Activated T-cell treated with anti-CD3 and anti-CD28 coated beads for 4 hours (primary cell): ENCODE measurements at regions not wholly inside any gene's neighbourhood (a gene's known extent, or its start where the extent isn't known, plus 50 kb on each side); places are given as distances from the start of the nearest gene placed in this dataset.
"Not testable (repeated sequence)": the region's sequence is repeated elsewhere in the genome, so short reads cannot be mapped to it uniquely, and the experiment has no call there.

Experiments used
- DNase-seq: peaks from one replicate; pipeline ENCODE4 v3.0.0-alpha.2; 2020

- DNase-seq, result no peak
Measured at GRCh38 chr6:158920311-158920905, 79.6 kb downstream of the RSPH3 start.

DNA sequence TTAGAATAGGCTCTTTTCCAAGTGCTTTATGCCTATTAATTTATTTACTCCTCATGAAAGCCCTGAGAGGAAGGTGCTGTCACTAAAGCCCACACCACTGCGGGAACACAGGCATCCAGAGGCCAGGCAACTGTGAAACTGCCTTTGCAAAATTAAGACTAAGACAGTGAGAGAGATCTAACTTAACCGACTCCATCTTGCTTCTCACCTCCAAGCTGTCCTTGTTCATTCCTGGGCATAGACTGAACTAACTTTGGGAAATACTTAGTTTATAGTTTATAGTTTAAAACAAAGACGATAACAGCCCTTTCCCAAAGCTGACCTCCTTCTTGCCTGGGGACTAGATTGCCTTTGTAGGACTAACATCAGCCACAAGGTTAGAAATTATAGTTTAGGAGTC lies 80.1 kb downstream of the RSPH3 start:
- no peak for DNase-seq

DNA sequence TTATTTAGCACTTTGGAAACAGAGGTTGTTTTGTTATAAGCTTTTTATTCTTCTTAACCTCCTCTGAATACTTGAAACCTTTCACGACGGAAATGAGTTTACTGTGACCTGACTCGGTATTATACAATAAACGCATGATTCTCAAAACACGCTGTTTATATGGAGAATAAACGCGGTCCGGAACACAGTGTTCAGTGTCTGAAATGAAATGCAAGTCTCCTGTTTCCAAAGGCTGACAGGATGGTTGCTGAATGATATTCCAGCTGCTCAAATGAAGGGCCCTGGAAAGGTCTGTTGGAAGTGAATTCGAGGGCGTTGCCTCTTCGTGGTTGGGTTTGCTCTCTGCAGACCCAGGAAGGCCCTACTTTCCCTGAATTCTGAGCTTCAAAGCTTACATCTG lies 83.4 kb downstream of the RSPH3 start:
- DNase-seq, result no peak

DNA sequence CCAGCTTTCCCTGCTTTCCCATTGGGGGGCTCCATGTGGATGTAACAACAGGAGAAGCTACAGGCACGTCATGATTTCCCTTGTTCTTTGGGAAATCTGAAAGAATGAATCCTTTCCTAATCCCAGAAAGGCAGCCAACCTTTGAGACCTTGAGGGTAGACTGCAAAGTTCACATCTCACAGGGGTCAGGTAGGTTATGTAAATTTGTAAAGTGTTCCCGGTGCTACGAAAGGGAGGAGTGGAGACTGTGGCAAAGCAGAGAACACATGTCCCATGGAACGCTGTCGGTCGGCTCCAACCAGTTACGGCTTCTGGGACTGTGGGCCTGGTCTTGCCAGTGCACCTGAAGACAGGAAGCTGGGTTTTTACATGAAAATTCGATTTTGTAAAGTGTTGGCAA lies 85.1 kb downstream of the RSPH3 start:
- no peak for DNase-seq

GRCh38 chr6:158913580-158913979 lies 86.4 kb downstream of the RSPH3 start:
- no peak for DNase-seq

GRCh38 chr6:158912655-158913054 lies 87.3 kb downstream of the RSPH3 start:
- DNase-seq, result no peak

GRCh38 chr6:158911746-158912480 lies 88.1 kb downstream of the RSPH3 start:
- DNase-seq, result no peak

- no peak for DNase-seq
Measured at GRCh38 chr6:158910484-158911440, 89.2 kb downstream of the RSPH3 start.

DNA sequence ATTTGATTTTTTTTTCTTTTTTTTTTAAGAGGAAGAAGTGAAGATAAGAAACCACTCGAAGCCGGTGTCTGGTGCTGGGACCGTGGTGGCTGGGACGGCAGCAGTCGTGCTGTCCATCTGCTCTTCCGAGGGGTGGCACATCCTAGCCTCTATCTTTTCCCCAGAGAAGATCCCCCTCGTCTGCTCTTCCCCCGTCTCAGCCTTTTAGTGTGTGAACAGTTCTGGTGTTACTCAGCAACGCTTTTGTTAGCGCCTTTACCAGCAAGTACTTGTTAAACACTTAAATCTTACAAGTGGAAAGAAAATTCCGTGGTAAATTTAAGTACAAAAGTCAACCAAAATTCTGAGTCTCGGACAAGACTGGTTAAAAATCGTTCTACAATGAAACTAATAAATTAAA lies 90.1 kb downstream of the RSPH3 start:
- no peak for DNase-seq

DNA sequence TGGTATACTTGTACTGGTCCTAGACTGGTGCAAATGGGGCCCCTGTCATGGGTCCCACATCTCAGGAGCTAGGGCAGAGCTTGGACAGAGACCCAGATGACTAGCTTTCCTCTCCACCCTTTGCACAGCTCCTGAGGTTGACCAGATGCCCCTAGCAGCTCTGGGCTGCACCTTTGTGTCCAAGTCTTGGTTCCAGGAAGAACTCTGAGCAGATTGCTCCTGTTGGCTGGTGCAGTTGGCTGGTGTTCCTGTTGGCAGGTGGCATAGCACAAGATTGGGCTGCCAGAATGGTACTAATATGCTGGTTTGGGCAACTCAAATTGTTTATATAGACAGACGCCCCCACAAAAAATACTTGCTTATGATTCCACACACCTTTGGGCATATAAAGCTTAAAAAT lies 89.4 kb upstream of the EZR start:
- no peak for DNase-seq

- DNase-seq, result no peak
Measured at GRCh38 chr6:158907931-158908330, 88.8 kb upstream of the EZR start.

- DNase-seq, result no peak
Measured at GRCh38 chr6:158906926-158907325, 87.8 kb upstream of the EZR start.

DNA sequence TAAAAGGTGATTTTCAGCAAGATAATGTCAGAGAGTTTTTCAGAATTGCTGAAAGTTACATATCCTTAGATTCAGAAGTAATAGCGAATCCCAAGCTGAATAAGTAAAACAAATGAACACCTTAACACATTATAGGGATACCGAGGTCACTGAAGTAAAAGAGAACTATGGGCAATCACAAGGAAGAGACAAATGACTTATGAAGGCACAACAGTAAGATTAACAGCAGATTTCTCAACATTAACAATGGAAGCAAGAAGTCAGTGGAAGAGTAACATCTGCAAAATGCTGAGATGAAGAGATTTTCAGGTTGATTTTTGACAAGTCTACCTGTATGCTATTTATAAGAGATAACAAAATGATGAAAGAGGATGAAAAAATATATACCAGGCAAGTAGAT lies 86.1 kb upstream of the EZR start:
- DNase-seq, result no peak

DNA sequence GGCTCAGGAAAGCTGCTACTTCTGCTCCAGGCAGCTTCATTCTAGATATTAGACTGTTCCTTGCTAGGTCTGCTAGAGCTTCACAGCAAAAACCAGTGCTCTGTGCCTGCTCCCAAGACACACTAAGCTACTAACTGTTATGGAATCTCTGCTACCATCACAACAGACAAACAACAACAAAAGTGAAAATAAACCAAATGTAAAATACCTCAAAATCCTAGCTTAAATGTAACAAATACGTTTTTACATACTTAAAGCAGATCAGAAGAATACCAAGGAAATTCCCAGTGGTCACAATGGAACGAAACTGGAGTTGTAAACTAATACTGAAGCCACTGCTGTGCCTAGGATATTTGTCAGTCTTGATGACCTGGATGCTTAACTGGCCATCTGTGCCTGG lies 84.6 kb upstream of the EZR start:
- DNase-seq, result no peak

- no peak for DNase-seq
Measured at GRCh38 chr6:158900663-158901312, 81.6 kb upstream of the EZR start.

DNA sequence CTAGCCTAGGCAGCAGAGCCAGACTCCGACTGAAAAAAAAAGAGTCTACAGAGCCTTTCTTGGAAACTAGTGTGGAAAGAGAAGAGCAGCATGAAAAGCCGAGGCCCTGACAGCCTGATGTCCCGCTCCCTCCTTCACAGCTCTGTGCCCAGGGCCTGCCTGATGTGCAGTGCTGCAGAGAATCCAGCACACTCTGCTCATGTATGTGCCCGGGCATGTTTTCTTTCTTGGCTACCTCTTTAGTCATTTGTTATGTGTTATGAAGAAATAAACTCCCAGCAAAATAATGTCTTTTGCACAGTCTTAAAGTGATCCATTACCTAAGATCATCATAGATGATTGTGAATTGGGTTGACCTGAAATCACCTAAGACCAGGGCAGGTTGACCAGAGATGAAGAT lies 78.1 kb upstream of the EZR start:
- no peak for DNase-seq

- no peak for DNase-seq
Measured at GRCh38 chr6:158895661-158896060, 76.5 kb upstream of the EZR start.

GRCh38 chr6:158894193-158894592 lies 75.0 kb upstream of the EZR start:
- DNase-seq, result no peak

- DNase-seq, result no peak
Measured at GRCh38 chr6:158892266-158892665, 73.1 kb upstream of the EZR start.

- DNase-seq, result not testable (repeated sequence)
Measured at GRCh38 chr6:158891560-158891959, 72.4 kb upstream of the EZR start.

GRCh38 chr6:158888171-158888570 lies 69.0 kb upstream of the EZR start:
- not testable (repeated sequence) for DNase-seq

- not testable (repeated sequence) for DNase-seq
Measured at GRCh38 chr6:158886346-158886977, 67.3 kb upstream of the EZR start.

- DNase-seq, result not testable (repeated sequence)
Measured at GRCh38 chr6:158881884-158882283, 62.7 kb upstream of the EZR start.
